Body of pancreas (tissue), 4 donors: ENCODE measurements at regions not wholly inside any gene's neighbourhood (a gene's known extent, or its start where the extent isn't known, plus 50 kb on each side); places are given as distances from the start of the nearest gene placed in this dataset.

Source experiments
- ATAC-seq: fragments of 150-250 bp; one replicate; pipeline ENCODE4 v1.9.1; 2016
- DNase-seq, 4 donors: peaks; one replicate each; pipeline ENCODE4 v3.0.0-alpha.2; 2019
- H3K27ac ChIP-seq, 4 donors: fragments of 200-600 bp; sonication (generic); 1 replicate in 3 of 4; 2 replicates in 1 of 4; pipeline versions ENCODE4 v1.5.1 to v1.6.1; 2016 to 2019; ENCODE audit warnings: mild to moderate bottlenecking in 1 of 4, mixed read lengths in 1 of 4, moderate library complexity in 1 of 4
- H3K27me3 ChIP-seq, 2 donors: fragments of 200-600 bp; sonication (generic); one replicate each; pipeline ENCODE4 v1.6.0; 2016; ENCODE audit warnings: mild to moderate bottlenecking in 1 of 2
- H3K36me3 ChIP-seq, 2 donors: fragments of 200-600 bp; sonication (generic); replicated peaks in 1 of 2; 2 replicates each; pipeline ENCODE4 v1.5.1; 2016; ENCODE audit warnings: low read depth in 2 of 2; ENCODE audit not compliant: insufficient read depth in 1 of 2
- H3K4me1 ChIP-seq: fragments of 200-600 bp; sonication (generic); one replicate; pipeline ENCODE4 v1.6.0; 2016
- H3K4me3 ChIP-seq, 2 donors: fragments of 200-600 bp; sonication (generic); 1 replicate in 1 of 2; 2 replicates in 1 of 2; pipeline ENCODE4 v1.5.1; 2016 to 2019
- H3K9me3 ChIP-seq, 3 donors: fragments of 200-600 bp; sonication (generic); 1 replicate in 2 of 3; 2 replicates in 1 of 3; pipeline ENCODE4 v1.5.1; 2016
- CTCF ChIP-seq, 7 experiments: fragments of 450-650 bp in 4 of 7; fragments of 200-600 bp in 3 of 7; sonication (generic) in 3 of 7; IDR thresholded peaks; one replicate each; pipeline ENCODE4 v1.5.1; 2016 to 2019; ENCODE audit warnings: antibody characterized with exemption in 7 of 7
- POLR2A ChIP-seq, 3 donors: fragments of 450-650 bp; IDR thresholded peaks; one replicate each; pipeline ENCODE4 v1.6.1; 2016; ENCODE audit warnings: antibody characterized with exemption in 3 of 3, mild to moderate bottlenecking in 2 of 3
- WGBS, 2 donors: methylation state at CpG; one replicate each; pipeline ENCODE4 v1.1.5; 2017; 5-methylcytosine and 5-hydroxymethylcytosine counted together
- intact Hi-C: fragments of 100-400 bp; cut with DNase I; formaldehyde crosslinking; loops from one replicate; pipeline ENCODE4 v1.15.1; 2023

GRCh38 chr10:120161111-120161510, 268.6 kb downstream of the SEC23IP start:
- H3K4me3 ChIP-seq = no peak overlapping the region
- intact Hi-C loops = no loop called here
- no peak for ATAC-seq

GRCh38 chr10:120162471-120162870, 269.9 kb downstream of the SEC23IP start:
- intact Hi-C loops = no loop called here
- no peak for DNase-seq
- H3K4me1 ChIP-seq = no peaks in the 10 kb centered on the region
- H3K4me3 ChIP-seq = no peak overlapping the region
- TF ChIP-seq POLR2A (IDR thresholded peaks at IDR 0.05) = no peak
- no peak for TF ChIP-seq CTCF (IDR thresholded peaks at IDR 0.05)
- H3K36me3 ChIP-seq = no peaks in the 10 kb centered on the region
- H3K27ac ChIP-seq = no peak overlapping the region
- ATAC-seq = no peak
- H3K9me3 ChIP-seq = peaks cover 0 to 5% (median 0%) of the 10 kb centered on the region in 3 donors
- WGBS, 2 donors = 83 to 89% methylated on average over 4 of the region's 4 CpGs
- no peaks in the 10 kb centered on the region for H3K27me3 ChIP-seq

More at GRCh38 chr10:120161111-120161510, 268.6 kb downstream of the SEC23IP start:
- DNase-seq = no peak
- no peaks in the 10 kb centered on the region for H3K27me3 ChIP-seq
- TF ChIP-seq POLR2A (IDR thresholded peaks at IDR 0.05) (no peak), CTCF (IDR thresholded peaks at IDR 0.05) (no peak)
- 0 to 21% methylated on average over 1 of the region's 1 CpG for WGBS, 2 donors
- H3K9me3 ChIP-seq = peaks cover 0 to 5% (median 0%) of the 10 kb centered on the region in 3 donors
- H3K4me1 ChIP-seq = no peaks in the 10 kb centered on the region
- H3K36me3 ChIP-seq = no peaks in the 10 kb centered on the region
- no peak overlapping the region for H3K27ac ChIP-seq

GRCh38 chr10:120172356-120172755, 279.8 kb downstream of the SEC23IP start:
- Histone ChIP-seq H3K4me1 (no peaks in the 10 kb centered on the region), H3K4me3 (no peak overlapping the region), H3K27me3 (no peaks in the 10 kb centered on the region), H3K27ac (no peak overlapping the region), H3K9me3 (no peaks in the 10 kb centered on the region), H3K36me3 (no peaks in the 10 kb centered on the region)
- ATAC-seq = no peak
- TF ChIP-seq POLR2A (IDR thresholded peaks at IDR 0.05) (no peak), CTCF (IDR thresholded peaks at IDR 0.05) (no peak)
- 67 to 70% methylated on average over 4 of the region's 4 CpGs for WGBS, 2 donors
- no peak for DNase-seq
- intact Hi-C loops = no loop called here

GRCh38 chr10:120174491-120174890, 282.0 kb downstream of the SEC23IP start:
- H3K27ac ChIP-seq = no peak overlapping the region
- WGBS, 2 donors = 73 to 75% methylated on average over 1 of the region's 1 CpG
- H3K9me3 ChIP-seq = no peaks in the 10 kb centered on the region
- DNase-seq = no peak
- no peaks in the 10 kb centered on the region for H3K27me3 ChIP-seq
- ATAC-seq = no peak
- TF ChIP-seq CTCF (IDR thresholded peaks at IDR 0.05) = no peak
- no peak for TF ChIP-seq POLR2A (IDR thresholded peaks at IDR 0.05)
- intact Hi-C loops = no loop called here
- H3K36me3 ChIP-seq = no peaks in the 10 kb centered on the region
- no peaks in the 10 kb centered on the region for H3K4me1 ChIP-seq
- no peak overlapping the region for H3K4me3 ChIP-seq

GRCh38 chr10:120177330-120177729, 279.7 kb upstream of the PLPP4 start:
- no peak for DNase-seq
- WGBS, 2 donors = 78 to 80% methylated on average over 10 of the region's 10 CpGs

More at GRCh38 chr10:120177330-120177729, 279.7 kb upstream of the PLPP4 start:
- no peaks in the 10 kb centered on the region for H3K27me3 ChIP-seq
- H3K27ac ChIP-seq = no peak overlapping the region
- H3K4me1 ChIP-seq = peaks cover 8% of the 10 kb centered on the region
- H3K36me3 ChIP-seq = no peaks in the 10 kb centered on the region
- H3K9me3 ChIP-seq = no peaks in the 10 kb centered on the region
- intact Hi-C loops = no loop called here
- H3K4me3 ChIP-seq = no peak overlapping the region
- no peak for ATAC-seq
- TF ChIP-seq POLR2A (IDR thresholded peaks at IDR 0.05) (no peak), CTCF (IDR thresholded peaks at IDR 0.05) (no peak)
